ENCODE measurements at regions not wholly inside any gene's neighbourhood (a gene's known extent, or its start where the extent isn't known, plus 50 kb on each side); places are given as distances from the start of the nearest gene placed in this dataset.

DNA sequence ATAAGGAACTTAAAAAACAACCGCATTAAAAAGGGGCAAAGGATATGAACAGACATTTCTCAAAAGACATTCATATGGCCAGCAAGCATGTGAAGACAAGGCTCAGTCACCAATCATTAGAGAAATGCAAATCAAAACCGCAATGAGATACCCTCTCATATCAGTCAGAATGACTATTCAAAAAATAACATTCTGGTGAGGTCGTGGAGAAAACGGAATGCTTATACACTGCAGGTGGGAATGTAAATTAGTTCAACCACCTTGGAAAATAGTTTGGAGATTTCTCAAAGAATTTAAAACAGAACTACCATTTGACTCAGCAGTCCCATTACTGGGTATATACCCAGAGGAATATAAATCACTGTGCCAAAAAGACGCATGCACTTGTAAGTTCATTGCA, 496.6 kb upstream of the SGO1 start:
- no peak overlapping the region for H3K27ac ChIP-seq (ENCODE audit: low read depth in 1 of 2, low read length in 2 of 2)
- H3K4me2 ChIP-seq (replicated peaks; ENCODE audit: extremely low read depth, low read length, poor library complexity, severe bottlenecking), result no peak overlapping the region
- no peak for DNase-seq
- TF ChIP-seq, protein P1, sequence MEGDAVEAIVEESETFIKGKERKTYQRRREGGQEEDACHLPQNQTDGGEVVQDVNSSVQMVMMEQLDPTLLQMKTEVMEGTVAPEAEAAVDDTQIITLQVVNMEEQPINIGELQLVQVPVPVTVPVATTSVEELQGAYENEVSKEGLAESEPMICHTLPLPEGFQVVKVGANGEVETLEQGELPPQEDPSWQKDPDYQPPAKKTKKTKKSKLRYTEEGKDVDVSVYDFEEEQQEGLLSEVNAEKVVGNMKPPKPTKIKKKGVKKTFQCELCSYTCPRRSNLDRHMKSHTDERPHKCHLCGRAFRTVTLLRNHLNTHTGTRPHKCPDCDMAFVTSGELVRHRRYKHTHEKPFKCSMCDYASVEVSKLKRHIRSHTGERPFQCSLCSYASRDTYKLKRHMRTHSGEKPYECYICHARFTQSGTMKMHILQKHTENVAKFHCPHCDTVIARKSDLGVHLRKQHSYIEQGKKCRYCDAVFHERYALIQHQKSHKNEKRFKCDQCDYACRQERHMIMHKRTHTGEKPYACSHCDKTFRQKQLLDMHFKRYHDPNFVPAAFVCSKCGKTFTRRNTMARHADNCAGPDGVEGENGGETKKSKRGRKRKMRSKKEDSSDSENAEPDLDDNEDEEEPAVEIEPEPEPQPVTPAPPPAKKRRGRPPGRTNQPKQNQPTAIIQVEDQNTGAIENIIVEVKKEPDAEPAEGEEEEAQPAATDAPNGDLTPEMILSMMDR (IDR thresholded peaks at IDR 0.05), result no peak
- Mint-ChIP-seq H3K4me3 (no peak overlapping the region), H3K4me1 (no peaks in the 10 kb centered on the region), H3K36me3 (no peaks in the 10 kb centered on the region), H3K27ac (no peak overlapping the region), H3K27me3 (ENCODE audit: low read depth in 3 of 3) (peaks cover 0 to 1% (median 0%) of the 10 kb centered on the region in 3 donors), H3K9me3 (peaks cover 0 to 10% (median 5%) of the 10 kb centered on the region in 7 donors)
- 100% methylated on average over 1 of the region's 5 CpGs for WGBS (ENCODE audit: insufficient coverage)
- peaks cover 8 to 10% of the 10 kb centered on the region in 2 donors for H3K9me3 ChIP-seq (replicated peaks in 1 of 2; ENCODE audit: control insufficient read depth in 1 of 2, insufficient read depth in 1 of 2, low read length in 2 of 2)
- H3K4me1 ChIP-seq (ENCODE audit: control insufficient read depth in 1 of 2, insufficient read depth in 2 of 2, low read length in 2 of 2), result no peaks in the 10 kb centered on the region
- no peaks in the 10 kb centered on the region for H3K36me3 ChIP-seq (replicated peaks in 1 of 2; ENCODE audit: control insufficient read depth in 1 of 2, insufficient read depth in 2 of 2, low read length in 2 of 2)
- no peak overlapping the region for H3K9ac ChIP-seq (ENCODE audit: insufficient read depth, low read length, poor library complexity, severe bottlenecking)
- H3K79me2 ChIP-seq (ENCODE audit: insufficient read depth, low read length), result no peaks in the 10 kb centered on the region
- H2AFZ ChIP-seq (ENCODE audit: insufficient read depth, low read depth, low read length, poor library complexity, severe bottlenecking), result no peak overlapping the region
- H3K27me3 ChIP-seq (ENCODE audit: control insufficient read depth in 2 of 2, insufficient read depth in 2 of 2, low read length in 2 of 2), result no peaks in the 10 kb centered on the region
- intact Hi-C loops (cut with micrococcal nuclease), result no loop called here
- H4K20me1 ChIP-seq (ENCODE audit: insufficient read depth, low read length), result no peaks in the 10 kb centered on the region
- H3K4me3 ChIP-seq (replicated peaks in 1 of 3; ENCODE audit: low read depth in 2 of 3, low read length in 3 of 3), result no peak overlapping the region

DNA sequence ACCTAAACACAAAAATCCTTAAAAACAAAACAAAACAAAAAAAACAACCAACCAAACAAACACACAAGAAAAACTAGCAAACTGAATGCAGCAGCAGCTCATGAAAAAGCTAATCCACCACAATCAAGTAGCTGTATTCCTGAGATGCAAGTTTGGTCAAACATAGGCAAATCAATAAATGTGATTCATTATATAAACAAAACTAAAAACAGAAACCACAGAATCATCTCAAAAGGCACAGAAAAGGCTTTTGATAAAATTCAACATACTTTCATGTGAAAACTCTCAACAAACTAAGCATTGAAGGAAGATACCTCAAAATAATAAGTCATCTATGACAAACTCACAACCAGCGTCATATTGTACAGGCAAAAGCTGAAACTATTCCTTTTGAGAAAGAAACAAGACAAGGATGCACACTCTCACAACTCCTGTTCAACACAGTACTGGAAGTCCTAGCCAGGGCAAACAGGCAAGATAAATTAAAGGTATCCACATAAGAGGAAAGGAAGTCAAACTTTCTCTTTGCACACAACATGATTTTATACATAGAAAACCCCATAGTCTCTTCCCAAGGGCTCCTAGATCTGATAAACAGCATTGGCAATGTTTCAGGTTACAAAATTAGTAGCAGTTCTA, 495.1 kb upstream of the SGO1 start:
- Mint-ChIP-seq H3K4me1 (no peaks in the 10 kb centered on the region), H3K9me3 (peaks cover 0 to 11% (median 4%) of the 10 kb centered on the region in 7 donors), H3K4me3 (no peak overlapping the region)

More for the DNA sequence above, 495.1 kb upstream of the SGO1 start:
- H3K27me3 ChIP-seq (ENCODE audit: control insufficient read depth in 2 of 2, insufficient read depth in 2 of 2, low read length in 2 of 2), result no peaks in the 10 kb centered on the region
- whole genome bisulfite sequencing (ENCODE audit: insufficient coverage), result 100% methylated on average over 1 of the region's 1 CpG
- no peak overlapping the region for H3K9ac ChIP-seq (ENCODE audit: insufficient read depth, low read length, poor library complexity, severe bottlenecking)
- no peak overlapping the region for H2AFZ ChIP-seq (ENCODE audit: insufficient read depth, low read depth, low read length, poor library complexity, severe bottlenecking)
- Mint-ChIP-seq H3K36me3 (no peaks in the 10 kb centered on the region), H3K27me3 (ENCODE audit: low read depth in 3 of 3) (peaks cover 0 to 1% (median 0%) of the 10 kb centered on the region in 3 donors), H3K27ac (no peak overlapping the region)
- no peak overlapping the region for H3K4me3 ChIP-seq (replicated peaks in 1 of 3; ENCODE audit: low read depth in 2 of 3, low read length in 3 of 3)
- no peaks in the 10 kb centered on the region for H4K20me1 ChIP-seq (ENCODE audit: insufficient read depth, low read length)
- H3K4me2 ChIP-seq (replicated peaks; ENCODE audit: extremely low read depth, low read length, poor library complexity, severe bottlenecking), result no peak overlapping the region
- H3K4me1 ChIP-seq (ENCODE audit: control insufficient read depth in 1 of 2, insufficient read depth in 2 of 2, low read length in 2 of 2), result no peaks in the 10 kb centered on the region
- H3K36me3 ChIP-seq (replicated peaks in 1 of 2; ENCODE audit: control insufficient read depth in 1 of 2, insufficient read depth in 2 of 2, low read length in 2 of 2), result no peaks in the 10 kb centered on the region
- H3K9me3 ChIP-seq (replicated peaks in 1 of 2; ENCODE audit: control insufficient read depth in 1 of 2, insufficient read depth in 1 of 2, low read length in 2 of 2), result peaks cover 3 to 8% of the 10 kb centered on the region in 2 donors
- H3K79me2 ChIP-seq (ENCODE audit: insufficient read depth, low read length), result no peaks in the 10 kb centered on the region
- TF ChIP-seq, protein P1 (IDR thresholded peaks at IDR 0.05), result no peak
- intact Hi-C loops (cut with micrococcal nuclease), result no loop called here
- no peak for DNase-seq
- no peak overlapping the region for H3K27ac ChIP-seq (ENCODE audit: low read depth in 1 of 2, low read length in 2 of 2)

Data from CD14-positive monocyte (primary cell).